ENCODE measurements at regions not wholly inside any gene's neighbourhood (a gene's known extent, or its start where the extent isn't known, plus 50 kb on each side); places are given as distances from the start of the nearest gene placed in this dataset.

DNA sequence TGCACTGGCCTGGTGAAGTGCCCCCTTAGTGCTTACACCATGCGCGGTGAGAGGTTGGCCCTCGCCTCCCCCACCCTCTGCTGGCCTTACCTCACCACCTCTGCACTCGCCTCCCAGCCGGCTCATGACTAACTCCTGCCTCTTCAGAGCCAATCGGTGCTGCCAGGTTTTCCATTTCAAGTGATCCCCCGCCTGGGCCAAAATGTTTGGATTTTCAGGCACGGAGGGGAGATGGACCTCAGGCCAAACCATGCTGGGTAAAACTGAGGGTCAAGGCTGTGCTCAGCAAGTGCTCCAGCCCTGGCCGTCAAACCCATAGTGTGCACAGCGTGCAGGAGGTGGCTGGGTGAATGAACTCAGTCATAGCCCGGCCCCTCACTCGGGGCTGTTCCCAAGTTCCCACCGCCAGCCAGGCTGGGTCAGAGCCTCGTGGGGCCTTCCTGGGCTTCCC, 175.4 kb downstream of the SEC14L1 start:
- Mint-ChIP-seq H3K27me3 (no peaks in the 10 kb centered on the region), H3K4me3 (no peak overlapping the region), H3K36me3 (ENCODE audit: low read depth) (no peaks in the 10 kb centered on the region), H3K4me1 (ENCODE audit: low read depth) (peaks cover 18% of the 10 kb centered on the region), H3K9me3 (no peaks in the 10 kb centered on the region), H3K27ac (no peak overlapping the region)
- no peak overlapping the region for H3K4me3 ChIP-seq (ENCODE audit: low read length)
- intact Hi-C loops (cut with DNase I, micrococcal nuclease): no loop called here
- no peaks in the 10 kb centered on the region for H3K36me3 ChIP-seq (ENCODE audit: insufficient read depth, low read length)
- no peaks in the 10 kb centered on the region for H3K9me3 ChIP-seq (ENCODE audit: control insufficient read depth in 1 of 2, insufficient read depth in 1 of 2, low read length in 2 of 2)
- no peak for ATAC-seq (ENCODE audit: poor library complexity)
- H3K4me1 ChIP-seq (ENCODE audit: insufficient read depth, low read length): peaks cover 26% of the 10 kb centered on the region
- H3K27me3 ChIP-seq (ENCODE audit: control insufficient read depth in 1 of 2, insufficient read depth in 2 of 2, low read length in 2 of 2): no peaks in the 10 kb centered on the region
- peak in 1 of 14 experiments; percentile 1 for DNase-seq
- H3K27ac ChIP-seq (ENCODE audit: low read depth in 1 of 2, low read length in 2 of 2): no peak overlapping the region
- ChIA-PET POLR2A (interaction anchor here (0.5 kb wide), 1 partner anchor 226 kb away, joined by 5 read pairs; no protein-coding TSS in a partner anchor), CTCF (no interaction called here)
- TF ChIP-seq CTCF (IDR thresholded peaks at IDR 0.05): no peak

DNA sequence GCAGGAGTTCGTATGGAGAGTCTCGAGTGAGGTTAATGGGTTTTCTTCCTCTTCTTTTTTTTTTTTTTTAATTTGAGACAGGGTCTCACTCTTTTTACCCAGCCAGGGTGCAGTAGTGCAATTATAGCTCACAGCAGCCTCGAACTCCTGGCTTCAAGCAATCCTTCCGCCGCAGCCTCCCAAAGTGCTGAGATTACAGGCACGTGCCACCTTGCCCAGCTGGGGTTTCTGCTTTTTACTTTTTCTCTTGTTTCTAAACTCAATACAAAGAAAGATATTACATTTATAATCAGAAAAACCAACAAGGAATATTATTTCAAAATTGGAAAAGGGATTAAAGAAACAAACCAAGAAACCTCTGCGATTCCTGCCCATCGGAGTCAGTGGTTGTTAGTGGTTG, 175.9 kb downstream of the SEC14L1 start:
- no peak for TF ChIP-seq CTCF (IDR thresholded peaks at IDR 0.05)
- H3K27ac ChIP-seq (ENCODE audit: low read depth in 1 of 2, low read length in 2 of 2): no peak overlapping the region
- POLR2A ChIA-PET: interaction anchor here (0.5 kb wide), 1 partner anchor 226 kb away, joined by 5 read pairs; no protein-coding TSS in a partner anchor
- Mint-ChIP-seq H3K27ac (no peak overlapping the region), H3K9me3 (no peaks in the 10 kb centered on the region), H3K4me1 (ENCODE audit: low read depth) (peaks cover 18% of the 10 kb centered on the region), H3K27me3 (no peaks in the 10 kb centered on the region), H3K4me3 (no peak overlapping the region), H3K36me3 (ENCODE audit: low read depth) (no peaks in the 10 kb centered on the region)
- ATAC-seq (ENCODE audit: poor library complexity) (no peak), DNase-seq (no peak)
- intact Hi-C loops (cut with DNase I, micrococcal nuclease): no loop called here
- CTCF ChIA-PET: no interaction called here
- no peaks in the 10 kb centered on the region for H3K36me3 ChIP-seq (ENCODE audit: insufficient read depth, low read length)
- H3K9me3 ChIP-seq (ENCODE audit: control insufficient read depth in 1 of 2, insufficient read depth in 1 of 2, low read length in 2 of 2): no peaks in the 10 kb centered on the region
- H3K4me1 ChIP-seq (ENCODE audit: insufficient read depth, low read length): peaks cover 26% of the 10 kb centered on the region
- H3K4me3 ChIP-seq (ENCODE audit: low read length): no peak overlapping the region
- H3K27me3 ChIP-seq (ENCODE audit: control insufficient read depth in 1 of 2, insufficient read depth in 2 of 2, low read length in 2 of 2): no peaks in the 10 kb centered on the region

DNA sequence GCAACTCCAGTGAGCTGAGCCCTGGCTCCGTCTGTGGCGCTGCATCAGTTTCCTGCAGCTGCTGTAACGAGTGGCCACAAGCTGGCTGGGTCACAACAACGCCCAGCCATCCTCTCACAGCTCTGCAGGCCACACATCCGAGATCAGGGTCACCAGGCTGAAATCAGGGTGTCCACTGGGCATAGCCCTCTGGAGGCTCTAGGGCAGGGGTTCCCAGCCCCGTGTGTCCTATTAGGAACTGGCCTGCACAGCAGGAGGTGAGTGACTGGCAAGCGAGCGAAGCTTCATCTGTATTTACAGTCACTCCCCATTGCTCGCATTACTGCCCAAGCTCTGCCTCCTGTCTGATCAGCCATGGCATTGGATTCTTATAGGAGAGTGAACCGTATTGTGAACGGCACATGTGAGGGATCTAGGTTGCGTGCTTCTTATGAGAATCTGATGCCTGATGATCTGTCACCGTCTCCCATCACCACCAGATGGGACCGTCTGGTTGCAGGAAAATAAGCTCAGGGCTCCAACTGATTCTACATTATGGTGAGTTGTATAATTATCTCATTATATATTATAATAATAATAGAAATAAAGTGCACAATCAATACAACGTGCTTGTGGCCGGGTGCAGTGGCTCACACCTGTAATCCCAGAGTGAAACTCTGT, 176.5 kb downstream of the SEC14L1 start:
- ChIA-PET POLR2A (no interaction called here), CTCF (interaction anchor here (0.6 kb wide), 1 partner anchor 1118 kb away, joined by 4 read pairs; no protein-coding TSS in a partner anchor)
- H3K36me3 ChIP-seq (ENCODE audit: insufficient read depth, low read length): no peaks in the 10 kb centered on the region
- intact Hi-C loops (cut with DNase I, micrococcal nuclease): no loop called here
- H3K27ac ChIP-seq (ENCODE audit: low read depth in 1 of 2, low read length in 2 of 2): no peak overlapping the region
- Mint-ChIP-seq H3K4me1 (ENCODE audit: low read depth) (peaks cover 18% of the 10 kb centered on the region), H3K36me3 (ENCODE audit: low read depth) (no peaks in the 10 kb centered on the region), H3K27me3 (no peaks in the 10 kb centered on the region), H3K4me3 (no peak overlapping the region), H3K27ac (no peak overlapping the region), H3K9me3 (no peaks in the 10 kb centered on the region)
- peak in 1 of 14 experiments; percentile 1 for DNase-seq
- no peak for ATAC-seq (ENCODE audit: poor library complexity)
- peaks cover 26% of the 10 kb centered on the region for H3K4me1 ChIP-seq (ENCODE audit: insufficient read depth, low read length)
- H3K9me3 ChIP-seq (ENCODE audit: control insufficient read depth in 1 of 2, insufficient read depth in 1 of 2, low read length in 2 of 2): no peaks in the 10 kb centered on the region
- no peaks in the 10 kb centered on the region for H3K27me3 ChIP-seq (ENCODE audit: control insufficient read depth in 1 of 2, insufficient read depth in 2 of 2, low read length in 2 of 2)
- no peak overlapping the region for H3K4me3 ChIP-seq (ENCODE audit: low read length)
- no peak for TF ChIP-seq CTCF (IDR thresholded peaks at IDR 0.05)
